Naive thymus-derived CD8-positive, alpha-beta T cell (primary cell): ENCODE measurements at regions not wholly inside any gene's neighbourhood (a gene's known extent, or its start where the extent isn't known, plus 50 kb on each side); places are given as distances from the start of the nearest gene placed in this dataset.

Experiments used
- ATAC-seq, 2 donors: fragments of 150-1000 bp; cut with Tn5 transposase in 1 of 2; sonication (Bioruptor Pico), chemical (Tn5 transposase) in 1 of 2; 1 replicate in 1 of 2; 2 replicates in 1 of 2; pipeline ENCODE4 v1.10.0; 2021; ENCODE audit warnings: mild to moderate bottlenecking in 2 of 2, moderate library complexity in 2 of 2
- POLR2A ChIA-PET: fragments of 350-600 bp; sonication (Branson Sonifier 250); formaldehyde crosslinking; loops from one replicate; lab custom pipeline; 2021; ENCODE audit warnings: antibody characterized with exemption; lab: Charles Lee
- DNase-seq, 10 donors: peaks; one replicate each; pipeline versions ENCODE4 v3.0.0 to v3.0.0-alpha.2; 2020 to 2022
- H3K27ac Mint-ChIP-seq, 10 donors: one replicate each; pipeline ENCODE4 v1.8.0; 2020 to 2022; ENCODE audit warnings: mild to moderate bottlenecking in 10 of 10, mixed read lengths in 10 of 10, moderate library complexity in 4 of 10, inconsistent platforms in 1 of 10
- H3K27me3 Mint-ChIP-seq, 5 donors: one replicate each; pipeline ENCODE4 v1.8.0; 2021 to 2022; ENCODE audit warnings: mixed read lengths in 5 of 5
- H3K36me3 Mint-ChIP-seq, 3 donors: one replicate each; pipeline ENCODE4 v1.8.0; 2020 to 2022; ENCODE audit warnings: mixed read lengths in 3 of 3, mild to moderate bottlenecking in 2 of 3, inconsistent platforms in 1 of 3
- H3K4me1 Mint-ChIP-seq, 4 donors: one replicate each; pipeline ENCODE4 v1.8.0; 2021 to 2022; ENCODE audit warnings: mixed read lengths in 4 of 4
- H3K4me3 Mint-ChIP-seq, 10 donors: one replicate each; pipeline ENCODE4 v1.8.0; 2020 to 2022; ENCODE audit warnings: mild to moderate bottlenecking in 10 of 10, mixed read lengths in 10 of 10, moderate library complexity in 6 of 10, inconsistent platforms in 1 of 10
- H3K9me3 Mint-ChIP-seq, 9 donors: one replicate each; pipeline ENCODE4 v1.8.0; 2020 to 2022; ENCODE audit warnings: mixed read lengths in 9 of 9, mild to moderate bottlenecking in 3 of 9, inconsistent platforms in 1 of 9, moderate library complexity in 1 of 9

- H3K27ac Mint-ChIP-seq = no peak overlapping the region
- peaks cover 0 to 6% (median 0%) of the 10 kb centered on the region in 9 donors for H3K9me3 Mint-ChIP-seq
- H3K27me3 Mint-ChIP-seq = peaks cover 0 to 2% (median 0%) of the 10 kb centered on the region in 5 donors
- H3K4me3 Mint-ChIP-seq = no peak overlapping the region
- ATAC-seq (no peak), DNase-seq (no peak)
- no peaks in the 10 kb centered on the region for H3K36me3 Mint-ChIP-seq
- H3K4me1 Mint-ChIP-seq = no peaks in the 10 kb centered on the region
- POLR2A ChIA-PET = no interaction called here
These were observed 384.6 kb downstream of the STIM2 start for GRCh38 chr4:27245216-27245615.

- no peaks in the 10 kb centered on the region for H3K36me3 Mint-ChIP-seq
- no peak overlapping the region for H3K4me3 Mint-ChIP-seq
- ATAC-seq = no peak
- H3K9me3 Mint-ChIP-seq = peaks cover 0 to 4% (median 0%) of the 10 kb centered on the region in 9 donors
- POLR2A ChIA-PET = no interaction called here
- DNase-seq = no peak
- H3K27me3 Mint-ChIP-seq = peaks cover 0 to 2% (median 0%) of the 10 kb centered on the region in 5 donors
- no peaks in the 10 kb centered on the region for H3K4me1 Mint-ChIP-seq
- H3K27ac Mint-ChIP-seq = no peak overlapping the region
These were observed 388.2 kb downstream of the STIM2 start for GRCh38 chr4:27248829-27249228.

DNA sequence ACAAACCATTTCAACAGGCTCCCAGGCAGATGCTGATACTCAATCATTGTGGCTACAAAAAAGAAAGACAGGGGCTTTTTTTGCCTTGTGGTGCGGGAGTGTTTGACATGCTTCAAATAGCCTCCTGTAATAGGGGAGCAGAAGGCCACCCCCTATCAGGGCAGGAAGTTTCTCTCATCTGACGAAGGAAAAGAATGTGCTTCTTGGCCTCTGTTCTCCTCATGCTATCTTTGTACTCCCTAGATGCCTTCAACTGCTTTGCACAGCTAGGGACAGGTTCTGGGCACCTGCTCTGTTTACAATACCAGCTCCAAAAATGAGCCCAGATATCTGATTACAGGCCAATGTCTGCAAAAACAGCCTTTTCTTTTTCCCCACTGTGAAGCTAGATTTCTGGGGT is 391.1 kb downstream of the STIM2 start:
- peaks cover 0 to 8% (median 0%) of the 10 kb centered on the region in 9 donors for H3K9me3 Mint-ChIP-seq
- DNase-seq (no peak), ATAC-seq (no peak)
- H3K27me3 Mint-ChIP-seq = peaks cover 0 to 4% (median 0%) of the 10 kb centered on the region in 5 donors
- no peak overlapping the region for H3K27ac Mint-ChIP-seq
- POLR2A ChIA-PET = no interaction called here
- no peak overlapping the region for H3K4me3 Mint-ChIP-seq
- H3K36me3 Mint-ChIP-seq = no peaks in the 10 kb centered on the region
- peaks cover 0 to 2% (median 0%) of the 10 kb centered on the region in 4 donors for H3K4me1 Mint-ChIP-seq

DNA sequence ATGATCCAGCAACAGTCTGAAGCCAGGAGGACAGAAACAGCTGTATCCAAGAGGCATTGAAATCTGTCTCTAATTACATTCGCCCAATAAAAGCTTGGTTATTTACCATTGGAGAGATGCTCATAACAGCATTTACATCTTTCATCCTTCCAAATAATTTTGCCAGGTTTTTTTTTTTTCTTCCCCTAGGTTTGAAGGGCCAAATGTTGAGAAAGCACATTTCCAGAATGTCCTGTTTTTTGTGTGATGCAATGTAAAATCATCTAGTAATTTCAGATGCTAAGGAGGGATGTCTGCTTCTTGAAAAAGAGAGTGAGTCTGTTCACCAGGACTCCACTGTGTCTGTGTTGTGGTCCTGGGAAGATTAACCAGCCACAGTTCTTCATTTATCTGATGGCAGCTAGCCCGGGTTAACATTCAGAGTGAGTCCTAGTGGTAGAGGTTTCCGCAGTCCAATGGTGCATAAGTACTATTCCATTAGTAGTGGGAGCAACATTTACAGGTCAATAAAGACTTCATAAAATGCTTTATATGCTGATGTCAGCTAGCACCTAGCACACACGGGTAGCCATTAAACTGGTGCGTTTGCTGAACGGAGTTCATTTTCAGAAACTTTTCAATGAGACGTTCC is 406.8 kb downstream of the STIM2 start:
- ATAC-seq (no peak), DNase-seq (no peak)
- H3K27me3 Mint-ChIP-seq = peaks cover 0 to 3% (median 0%) of the 10 kb centered on the region in 5 donors
- no peaks in the 10 kb centered on the region for H3K4me1 Mint-ChIP-seq
- POLR2A ChIA-PET = no interaction called here
- H3K9me3 Mint-ChIP-seq = peaks cover 0 to 9% (median 0%) of the 10 kb centered on the region in 9 donors
- H3K36me3 Mint-ChIP-seq = no peaks in the 10 kb centered on the region
- no peak overlapping the region for H3K27ac Mint-ChIP-seq
- no peak overlapping the region for H3K4me3 Mint-ChIP-seq

DNA sequence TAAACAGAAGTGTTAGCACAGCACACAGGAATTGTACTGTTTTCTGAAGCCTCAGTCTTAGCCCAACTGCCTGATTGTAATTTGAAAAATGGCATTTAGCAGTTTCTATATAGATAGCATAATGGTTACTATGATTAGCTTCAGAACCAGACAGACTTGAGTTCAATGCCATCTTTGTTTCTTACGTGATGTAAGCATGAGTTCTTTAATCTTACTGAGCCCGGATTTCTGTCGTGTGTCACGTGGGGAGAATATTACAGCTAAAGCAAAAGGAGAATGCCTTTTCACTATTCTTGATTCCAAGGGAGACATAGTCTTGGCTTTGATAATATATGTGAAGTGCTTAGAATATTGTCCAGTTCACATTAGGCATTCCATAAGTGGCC is 407.3 kb downstream of the STIM2 start:
- Mint-ChIP-seq H3K4me1 (no peaks in the 10 kb centered on the region), H3K27me3 (peaks cover 0 to 3% (median 0%) of the 10 kb centered on the region in 5 donors), H3K4me3 (no peak overlapping the region), H3K36me3 (no peaks in the 10 kb centered on the region), H3K9me3 (peaks cover 0 to 9% (median 0%) of the 10 kb centered on the region in 9 donors), H3K27ac (no peak overlapping the region)
- ATAC-seq (no peak), DNase-seq (no peak)
- POLR2A ChIA-PET = no interaction called here

DNA sequence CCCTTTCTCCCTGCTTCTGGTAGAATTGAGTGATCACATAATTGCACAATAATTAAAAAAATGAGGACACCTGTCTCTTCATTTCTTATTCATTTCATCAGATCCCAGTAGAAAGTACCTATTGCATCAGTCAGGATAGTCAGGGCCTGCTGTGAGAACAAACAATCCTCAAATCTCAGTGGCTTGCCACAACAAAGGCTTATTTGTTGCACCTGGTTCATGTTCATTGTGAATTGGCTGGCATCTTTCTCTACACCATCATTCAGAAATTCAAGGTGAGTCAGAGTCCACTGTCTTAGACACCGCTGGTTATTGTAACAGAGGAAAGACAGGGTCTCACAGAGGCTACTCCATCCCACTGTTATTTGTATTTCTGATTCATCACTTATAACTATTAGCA is 409.8 kb downstream of the STIM2 start:
- POLR2A ChIA-PET = no interaction called here
- no peak overlapping the region for H3K27ac Mint-ChIP-seq
- ATAC-seq (no peak), DNase-seq (no peak)
- H3K9me3 Mint-ChIP-seq = no peaks in the 10 kb centered on the region
- no peaks in the 10 kb centered on the region for H3K4me1 Mint-ChIP-seq
- H3K4me3 Mint-ChIP-seq = no peak overlapping the region
- no peaks in the 10 kb centered on the region for H3K36me3 Mint-ChIP-seq
- H3K27me3 Mint-ChIP-seq = peaks cover 0 to 10% (median 5%) of the 10 kb centered on the region in 5 donors

DNA sequence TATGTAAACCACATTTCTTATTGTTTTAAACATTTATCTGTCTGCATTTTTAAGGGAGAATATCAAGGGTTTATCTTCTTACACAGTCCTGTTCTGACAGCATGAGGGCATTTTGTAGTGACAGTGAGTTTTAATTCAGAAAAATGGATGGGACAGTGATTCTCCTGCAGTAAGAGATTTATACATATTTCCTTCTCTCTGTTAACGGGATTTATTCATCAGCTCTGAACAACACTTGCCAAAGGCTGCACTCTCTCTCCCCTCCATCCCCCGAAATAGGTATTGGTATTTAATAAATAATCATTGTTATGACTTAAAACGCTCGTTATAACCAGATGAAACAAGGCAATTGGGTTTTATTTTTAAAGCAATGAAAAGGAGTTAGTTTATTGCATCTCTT is 410.9 kb downstream of the STIM2 start:
- DNase-seq = no peak
- H3K27ac Mint-ChIP-seq = no peak overlapping the region
- H3K9me3 Mint-ChIP-seq = no peaks in the 10 kb centered on the region
- no peaks in the 10 kb centered on the region for H3K36me3 Mint-ChIP-seq
- H3K27me3 Mint-ChIP-seq = peaks cover 0 to 10% (median 8%) of the 10 kb centered on the region in 5 donors
- ATAC-seq = no peak
- POLR2A ChIA-PET = no interaction called here
- no peaks in the 10 kb centered on the region for H3K4me1 Mint-ChIP-seq
- H3K4me3 Mint-ChIP-seq = no peak overlapping the region

GRCh38 chr4:27272217-27272616 is 411.6 kb downstream of the STIM2 start:
- Mint-ChIP-seq H3K4me1 (no peaks in the 10 kb centered on the region), H3K4me3 (no peak overlapping the region), H3K27ac (no peak overlapping the region), H3K9me3 (no peaks in the 10 kb centered on the region), H3K27me3 (peaks cover 0 to 10% (median 6%) of the 10 kb centered on the region in 5 donors), H3K36me3 (no peaks in the 10 kb centered on the region)
- no peak for DNase-seq
- ATAC-seq = no peak
- POLR2A ChIA-PET = no interaction called here

DNA sequence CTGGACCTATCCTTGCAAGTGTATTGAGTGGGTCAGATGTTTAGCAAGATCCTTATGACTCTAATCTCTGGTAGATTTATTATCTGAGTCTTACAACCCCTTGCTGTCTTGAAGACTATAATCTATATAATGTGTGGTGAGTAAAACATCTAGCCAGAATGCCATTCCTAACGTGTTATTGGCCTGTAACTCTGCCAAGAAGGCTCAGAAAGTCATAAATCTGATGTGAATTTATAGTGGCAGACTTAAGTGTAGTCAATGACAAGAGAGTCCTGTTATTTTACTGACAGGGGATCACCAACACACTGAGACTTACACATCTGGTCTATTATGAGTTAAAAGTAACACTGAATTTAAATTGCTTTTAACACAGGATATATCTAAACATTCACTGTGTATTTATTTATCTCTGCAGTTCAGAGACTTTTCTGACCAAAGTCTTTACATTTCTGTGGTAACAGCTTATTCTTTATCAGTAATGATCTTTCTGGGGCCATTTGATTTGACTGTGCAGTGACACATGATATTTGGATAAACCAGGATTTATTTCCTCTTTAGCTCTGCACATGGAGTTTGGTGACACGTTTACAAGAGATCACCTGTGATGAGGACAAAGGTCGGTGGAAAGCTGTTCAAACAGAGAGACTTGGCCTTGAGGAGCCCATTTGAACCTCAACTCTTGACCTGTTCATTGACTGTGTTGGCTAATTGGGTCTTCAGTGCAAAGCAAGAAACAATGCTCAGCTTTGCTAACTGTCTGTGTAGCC is 415.8 kb downstream of the STIM2 start:
- H3K36me3 Mint-ChIP-seq = no peaks in the 10 kb centered on the region
- H3K27ac Mint-ChIP-seq = no peak overlapping the region
- no peak overlapping the region for H3K4me3 Mint-ChIP-seq
- DNase-seq (no peak), ATAC-seq (no peak)
- H3K27me3 Mint-ChIP-seq = peaks cover 0 to 20% (median 6%) of the 10 kb centered on the region in 5 donors
- POLR2A ChIA-PET = no interaction called here
- H3K9me3 Mint-ChIP-seq = peaks cover 0 to 14% (median 2%) of the 10 kb centered on the region in 9 donors
- H3K4me1 Mint-ChIP-seq = no peaks in the 10 kb centered on the region

DNA sequence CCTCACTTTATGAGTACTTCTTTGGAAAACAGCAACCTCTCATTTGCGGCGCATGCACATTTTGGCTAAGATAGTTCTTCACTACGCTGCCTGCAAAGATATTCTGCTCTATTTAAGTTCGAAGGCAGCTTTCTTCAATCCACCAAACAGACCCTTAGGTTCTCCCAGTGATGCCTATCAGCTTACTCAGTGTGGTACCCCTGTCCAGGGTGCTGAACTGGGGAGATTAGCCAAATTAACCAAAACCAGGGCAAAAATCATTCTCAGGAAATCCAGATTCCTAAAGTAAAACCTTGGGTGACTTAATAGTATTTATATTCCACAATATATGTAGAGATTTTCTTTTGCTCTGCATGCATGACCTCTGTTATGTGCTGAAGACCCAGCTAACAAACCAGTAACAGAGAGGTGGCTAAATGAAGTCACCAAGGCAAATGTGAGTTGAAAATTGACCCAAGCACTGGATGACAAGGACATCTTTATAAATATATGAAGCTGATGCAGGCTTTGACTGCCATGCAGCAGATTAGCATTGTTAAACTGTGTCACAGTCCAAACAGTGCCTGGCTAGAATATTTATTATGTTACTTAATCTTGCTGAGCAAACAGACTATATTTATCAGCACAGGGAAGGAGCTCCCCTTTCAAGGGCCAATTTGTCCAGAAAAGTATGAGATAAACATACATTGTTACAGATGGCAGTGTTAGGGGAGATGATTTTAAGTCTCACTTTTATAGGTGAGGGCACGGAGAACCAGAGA is 418.2 kb downstream of the STIM2 start:
- peaks cover 0 to 18% (median 6%) of the 10 kb centered on the region in 5 donors for H3K27me3 Mint-ChIP-seq
- H3K9me3 Mint-ChIP-seq = peaks cover 0 to 17% (median 2%) of the 10 kb centered on the region in 9 donors
- POLR2A ChIA-PET = no interaction called here
- H3K27ac Mint-ChIP-seq = no peak overlapping the region
- H3K4me3 Mint-ChIP-seq = no peak overlapping the region
- no peak for ATAC-seq
- H3K4me1 Mint-ChIP-seq = no peaks in the 10 kb centered on the region
- no peaks in the 10 kb centered on the region for H3K36me3 Mint-ChIP-seq
- DNase-seq = no peak

GRCh38 chr4:27288496-27288895 is 427.9 kb downstream of the STIM2 start:
- peaks cover 0 to 3% (median 0%) of the 10 kb centered on the region in 5 donors for H3K27me3 Mint-ChIP-seq
- no peak overlapping the region for H3K4me3 Mint-ChIP-seq
- H3K36me3 Mint-ChIP-seq = no peaks in the 10 kb centered on the region
- DNase-seq = no peak
- H3K9me3 Mint-ChIP-seq = peaks cover 0 to 9% (median 0%) of the 10 kb centered on the region in 9 donors
- no peak for ATAC-seq
- no peaks in the 10 kb centered on the region for H3K4me1 Mint-ChIP-seq
- H3K27ac Mint-ChIP-seq = no peak overlapping the region
- POLR2A ChIA-PET = no interaction called here

DNA sequence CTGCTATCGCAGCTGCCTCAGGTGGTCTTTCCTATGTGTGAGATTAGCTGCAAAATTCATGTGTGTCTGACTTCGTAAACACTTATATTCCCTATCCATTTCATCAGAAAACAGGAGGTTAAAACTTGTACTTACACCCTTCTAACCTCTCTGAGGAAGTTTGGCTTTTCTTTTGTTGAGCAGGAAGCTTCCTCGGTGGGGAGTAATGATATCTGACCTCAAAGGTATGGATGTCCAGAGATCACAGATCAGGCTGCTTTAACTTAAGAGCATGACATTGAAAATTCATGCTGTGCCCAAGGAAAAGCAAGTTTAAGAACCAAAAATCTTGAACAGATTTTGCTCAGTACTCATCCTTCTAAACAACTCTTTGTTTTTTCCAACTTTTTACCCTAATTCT is 429.1 kb downstream of the STIM2 start:
- H3K27ac Mint-ChIP-seq = no peak overlapping the region
- H3K4me3 Mint-ChIP-seq = no peak overlapping the region
- no peaks in the 10 kb centered on the region for H3K36me3 Mint-ChIP-seq
- ATAC-seq = no peak
- DNase-seq = no peak
- peaks cover 0 to 9% (median 0%) of the 10 kb centered on the region in 9 donors for H3K9me3 Mint-ChIP-seq
- H3K4me1 Mint-ChIP-seq = no peaks in the 10 kb centered on the region
- peaks cover 0 to 3% (median 0%) of the 10 kb centered on the region in 5 donors for H3K27me3 Mint-ChIP-seq
- POLR2A ChIA-PET = no interaction called here

DNA sequence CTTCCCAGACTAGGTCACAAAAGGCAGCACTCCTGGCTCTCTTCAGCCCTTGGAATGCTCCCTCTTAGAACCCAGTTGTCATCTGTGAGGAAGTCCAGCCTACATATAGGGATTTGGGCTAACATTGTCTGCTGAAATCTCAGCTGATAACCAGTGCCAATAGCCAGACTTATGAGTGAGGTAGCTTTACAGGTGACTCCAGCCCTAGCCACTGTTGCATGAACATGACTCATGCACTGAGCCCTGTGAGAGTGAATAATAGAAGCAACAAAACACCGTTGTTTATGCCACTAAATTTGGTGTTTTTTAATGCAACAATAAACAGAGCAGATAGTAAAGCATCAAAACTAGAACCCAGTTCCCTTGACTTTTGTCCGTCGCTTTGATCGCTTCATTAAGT is 433.2 kb downstream of the STIM2 start:
- ATAC-seq = no peak
- POLR2A ChIA-PET = no interaction called here
- no peaks in the 10 kb centered on the region for H3K36me3 Mint-ChIP-seq

More for the DNA sequence above, 433.2 kb downstream of the STIM2 start:
- Mint-ChIP-seq H3K4me3 (no peak overlapping the region), H3K9me3 (peaks cover 0 to 9% (median 0%) of the 10 kb centered on the region in 9 donors), H3K27me3 (peaks cover 0 to 6% (median 0%) of the 10 kb centered on the region in 5 donors), H3K27ac (no peak overlapping the region), H3K4me1 (no peaks in the 10 kb centered on the region)
- DNase-seq = no peak
